CD4-positive, alpha-beta T cell treated with Interleukin-6 for 4 hours (primary cell): ENCODE measurements at regions not wholly inside any gene's neighbourhood (a gene's known extent, or its start where the extent isn't known, plus 50 kb on each side); places are given as distances from the start of the nearest gene placed in this dataset.

Experiments used
- DNase-seq: peaks from one replicate; pipeline ENCODE4 v3.0.0-alpha.2; 2020; ENCODE audit warnings: mixed read lengths

DNA sequence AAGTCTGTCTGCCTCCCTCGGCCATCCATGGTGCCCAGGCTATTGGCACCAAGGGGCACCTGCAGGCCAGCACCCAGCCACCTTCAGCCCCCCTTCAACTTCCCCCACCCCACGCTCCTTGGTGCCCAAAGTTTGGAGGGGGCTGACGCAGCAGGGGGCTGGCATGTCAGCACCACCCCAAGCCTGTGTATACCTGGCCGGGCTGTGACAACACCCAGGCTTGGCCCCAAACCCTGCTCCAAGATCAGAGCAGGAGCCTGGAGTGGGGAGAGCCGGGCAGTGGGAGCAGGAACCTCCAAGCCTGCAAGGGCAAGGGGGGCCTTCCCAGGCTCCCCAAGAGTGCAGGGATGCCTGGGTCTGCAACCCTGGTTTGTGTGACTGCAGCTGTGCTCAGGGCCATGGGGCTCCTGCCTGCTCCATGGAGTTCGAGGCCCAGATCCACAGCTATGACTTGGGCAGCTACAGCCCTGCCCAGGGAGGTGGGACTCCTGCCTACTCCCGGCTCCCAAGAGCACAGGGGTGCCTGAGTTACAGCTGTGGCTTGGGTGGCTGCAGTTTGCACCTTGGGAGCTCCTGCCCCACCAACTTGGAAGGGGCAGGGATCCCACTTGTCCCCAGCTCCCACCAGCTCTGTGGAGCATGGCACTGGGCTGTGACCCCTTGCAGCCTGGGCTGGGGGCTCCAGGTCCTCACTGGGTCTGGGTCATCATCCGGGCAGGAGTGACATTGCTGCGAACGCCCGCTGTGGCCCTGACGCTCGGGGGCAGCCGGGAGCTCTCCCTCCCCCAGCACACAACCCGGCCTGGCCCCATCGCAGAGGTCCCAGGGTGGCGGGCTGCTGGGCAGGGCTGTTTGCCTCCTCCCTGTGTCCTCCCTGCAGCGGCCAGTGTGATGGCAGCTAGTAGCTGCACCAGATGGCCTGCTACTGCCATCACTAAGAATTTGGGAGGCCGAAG lies 175.5 kb upstream of the SDK2 start:
- no peak for DNase-seq

DNA sequence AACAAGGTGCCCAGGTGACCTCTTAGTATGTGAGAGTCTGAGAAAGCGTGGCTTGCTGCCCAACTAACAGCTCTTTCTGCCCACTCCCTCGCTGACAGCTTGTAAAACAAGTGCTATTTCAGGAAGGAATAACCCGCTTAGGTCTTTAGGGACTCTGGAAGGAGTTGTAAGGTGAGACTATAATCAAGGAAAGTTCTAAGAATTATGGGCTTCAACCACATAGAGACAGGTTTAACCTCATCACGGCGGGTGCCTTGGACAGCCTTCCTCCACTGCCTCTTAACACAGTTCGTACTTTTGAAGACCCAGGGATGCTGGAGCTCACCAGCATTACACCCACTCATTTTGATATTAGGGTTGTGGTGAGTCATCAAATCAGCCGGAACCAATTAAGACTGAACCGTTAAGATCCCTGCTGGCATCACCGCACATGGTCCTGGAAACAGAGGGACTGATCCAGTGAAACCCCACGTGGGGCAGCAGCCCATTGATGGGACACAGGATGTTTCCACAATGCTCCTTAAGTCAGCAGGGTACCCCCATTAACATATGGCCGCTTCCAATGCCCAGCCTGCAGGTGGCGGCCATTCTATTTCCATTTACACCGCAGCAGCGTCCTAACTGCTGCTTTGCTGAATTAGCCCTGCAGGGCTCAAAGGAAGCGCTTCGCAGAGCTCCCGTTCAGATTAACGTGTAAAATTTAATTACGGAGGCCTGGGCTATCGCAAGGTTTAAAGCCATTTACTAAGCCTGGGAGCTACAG lies 176.6 kb upstream of the SDK2 start:
- DNase-seq, result no peak

DNA sequence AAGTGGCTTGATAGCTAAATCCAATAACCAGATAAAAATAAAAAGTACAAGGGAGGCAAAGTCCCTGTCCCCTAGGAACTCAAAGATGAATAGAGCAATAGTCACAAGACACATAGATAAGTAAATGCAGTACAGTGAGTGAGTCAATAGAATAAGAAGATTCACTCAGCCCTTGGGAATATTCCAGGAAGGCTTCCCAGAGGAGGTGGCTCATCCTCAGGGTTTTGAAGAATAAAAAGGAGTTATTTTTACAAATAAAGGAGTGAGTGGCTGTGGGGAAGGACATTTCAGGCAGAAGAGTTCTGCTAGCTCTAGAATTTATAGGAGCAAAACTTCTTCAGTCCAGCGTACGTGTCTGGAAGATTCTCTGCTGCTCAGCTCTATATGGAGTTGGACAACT lies 177.4 kb upstream of the SDK2 start:
- no peak for DNase-seq

DNA sequence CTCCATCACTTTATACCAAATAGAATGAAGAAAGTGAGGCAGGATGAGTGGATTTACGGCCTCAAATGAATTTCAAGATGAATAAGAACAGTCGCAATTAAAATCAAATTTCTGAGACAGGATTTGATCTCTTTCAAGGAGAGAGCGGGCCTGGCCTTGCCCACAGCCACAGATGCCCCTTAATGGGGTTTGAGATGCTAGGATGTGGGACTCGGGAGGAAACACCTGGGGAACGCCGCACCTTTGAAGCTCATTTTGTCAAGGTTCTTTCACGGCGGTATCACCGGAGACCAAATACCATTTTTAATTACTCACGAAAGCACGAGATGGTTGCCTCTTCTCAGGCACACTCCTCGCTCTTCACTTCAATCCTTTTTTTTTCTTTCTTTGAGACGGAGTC lies 178.1 kb upstream of the SDK2 start:
- DNase-seq, result peak; percentile 39

DNA sequence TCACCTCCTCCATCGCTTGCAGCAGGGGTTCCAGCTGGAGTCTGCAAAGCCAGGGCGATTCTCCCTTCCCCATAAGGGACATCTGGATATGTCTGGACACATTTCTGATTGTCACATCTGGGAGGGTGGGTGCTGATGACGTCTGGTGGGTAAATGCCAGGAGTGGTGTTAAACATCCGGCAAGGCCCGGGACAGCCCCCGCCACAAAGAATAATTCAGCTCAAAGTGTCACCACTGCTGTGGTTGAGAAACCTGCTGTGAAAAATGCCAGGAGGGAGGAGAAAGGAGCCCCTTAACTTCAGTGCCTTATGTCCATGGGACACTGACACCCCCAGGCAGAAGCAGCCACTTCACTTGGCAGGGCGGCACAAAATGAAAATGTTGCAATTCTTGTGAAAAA lies 179.4 kb upstream of the SDK2 start:
- no peak for DNase-seq

DNA sequence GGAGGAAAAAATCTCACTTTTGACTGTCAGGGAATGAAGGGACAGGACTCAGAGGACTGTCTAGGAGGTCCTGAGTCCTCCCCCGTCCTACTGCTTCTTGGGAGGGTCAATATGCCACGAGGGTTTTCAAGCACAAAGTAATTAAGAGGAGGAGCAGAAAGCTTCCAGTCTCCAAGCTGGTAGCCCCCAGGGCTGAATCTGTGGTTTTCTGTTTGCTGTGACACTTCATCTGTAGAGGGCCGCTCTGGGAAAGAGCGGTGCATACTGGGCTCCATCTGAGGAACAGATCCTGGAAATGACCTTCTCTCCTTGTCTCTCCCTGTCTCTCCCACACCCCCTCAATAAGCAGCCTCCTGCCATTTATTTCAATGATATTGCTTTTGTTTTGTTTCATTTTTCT lies 180.1 kb upstream of the SDK2 start:
- DNase-seq, result no peak

DNA sequence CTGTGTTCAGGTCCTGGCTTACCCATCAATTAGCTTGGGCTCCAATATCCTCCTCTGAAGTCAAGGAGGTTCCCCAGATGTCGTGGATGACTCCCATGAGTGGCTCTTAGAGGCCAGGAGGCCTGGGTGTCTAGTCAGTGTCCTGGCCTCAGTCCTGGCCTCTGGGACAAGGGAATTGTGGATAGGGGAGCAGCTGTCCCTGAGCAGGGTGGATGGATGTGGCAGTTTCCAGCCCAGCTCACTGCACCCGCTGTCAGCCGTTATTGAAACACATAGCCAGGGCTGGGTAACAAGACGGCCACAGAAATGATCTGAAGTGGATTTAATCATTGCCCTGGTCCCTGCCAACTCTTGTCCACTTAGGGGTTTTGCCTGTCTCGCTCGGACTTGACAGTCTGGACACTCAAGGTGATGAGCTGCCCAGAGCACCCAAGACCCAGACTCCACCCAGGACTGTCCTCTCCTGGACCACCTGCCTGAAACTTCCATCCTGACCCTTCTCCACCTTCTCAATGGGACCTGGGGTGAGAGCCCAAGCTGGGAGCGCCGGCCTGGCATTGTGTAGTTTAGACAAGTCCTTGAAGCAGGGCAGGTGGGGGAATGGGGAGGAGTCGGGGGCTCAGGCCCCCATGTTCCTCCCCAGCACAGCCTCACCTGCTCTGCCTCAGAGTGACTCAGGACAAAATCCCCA lies 182.1 kb upstream of the SDK2 start:
- DNase-seq, result no peak

DNA sequence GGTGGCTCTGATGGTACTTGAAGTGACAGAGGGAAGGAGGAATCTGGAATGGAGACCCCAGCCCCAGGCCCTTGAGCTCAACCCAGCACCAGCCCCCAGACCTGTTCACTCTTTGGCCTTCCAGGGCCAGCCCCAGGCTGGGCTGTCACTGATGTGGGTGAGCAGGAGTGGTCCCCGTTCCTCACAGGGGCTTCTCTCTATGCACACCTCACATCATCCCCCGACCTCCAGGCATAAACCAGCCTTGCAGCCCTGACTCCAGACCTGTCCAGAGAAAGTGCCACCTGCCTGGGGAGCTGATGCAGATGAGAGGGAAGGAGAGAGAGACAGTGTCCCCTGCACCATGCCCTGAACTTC lies 182.6 kb upstream of the SDK2 start:
- DNase-seq, result no peak

DNA sequence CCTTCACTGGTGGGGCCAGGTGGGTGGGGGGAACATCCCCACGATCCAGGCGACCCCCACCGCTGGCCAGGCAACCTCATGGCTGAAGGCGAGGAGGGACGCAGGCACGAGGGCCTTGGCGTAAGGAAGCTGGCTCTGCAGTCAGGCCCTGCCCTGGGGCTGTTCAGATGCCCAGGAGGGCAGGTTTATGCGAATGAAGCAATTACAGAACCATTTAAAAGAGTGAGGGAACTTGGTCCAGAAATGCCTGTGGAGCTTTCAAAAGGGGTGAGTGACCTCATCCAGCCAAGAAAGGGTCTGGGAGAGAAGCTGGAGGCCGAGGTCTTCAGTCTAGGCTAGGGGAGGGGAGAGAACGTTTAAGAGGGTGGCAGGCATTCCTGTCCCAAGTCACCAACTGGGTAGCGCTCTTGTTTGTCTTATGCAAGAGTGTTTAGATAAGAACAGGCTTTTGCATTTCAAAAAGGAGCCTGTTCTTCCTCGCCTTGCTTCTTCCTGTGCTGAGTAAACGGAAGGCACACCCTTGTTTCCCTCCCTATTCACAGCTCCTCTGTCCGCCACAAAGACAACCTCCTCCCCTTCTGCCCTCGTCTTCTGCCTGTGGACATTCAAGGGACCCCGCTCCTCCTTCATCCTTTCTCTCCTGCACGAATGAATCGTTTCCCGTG lies 183.5 kb upstream of the SDK2 start:
- peak; percentile 41 for DNase-seq

DNA sequence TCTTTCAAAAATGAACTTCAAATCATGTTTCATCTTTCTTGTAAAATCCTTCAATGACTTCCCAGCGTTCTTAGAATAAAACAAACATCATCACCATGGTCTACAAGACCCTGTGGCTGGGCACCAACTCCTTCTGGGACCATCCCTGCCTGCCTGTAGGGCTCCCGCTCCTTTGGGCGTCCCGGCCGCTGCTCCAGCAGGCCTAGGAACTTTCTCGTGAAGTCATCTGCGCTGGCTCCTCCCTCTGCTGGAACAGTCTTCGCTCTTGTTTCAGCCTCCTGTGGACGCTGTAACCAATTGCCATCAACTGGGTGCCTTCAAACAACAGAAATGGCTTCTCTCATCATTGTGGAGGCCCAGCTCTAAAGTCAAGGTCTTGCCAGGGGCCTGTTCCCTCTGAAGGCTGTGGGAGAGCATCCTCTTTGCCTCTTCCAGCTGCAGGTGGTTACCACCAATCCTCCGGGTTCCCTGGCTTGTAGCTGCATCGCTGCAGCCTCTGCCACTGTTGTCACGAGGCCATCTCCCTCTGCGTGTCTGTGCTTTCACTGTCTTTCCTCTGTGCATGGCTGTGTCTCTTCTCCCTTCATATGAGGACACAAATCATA lies 185.5 kb upstream of the SDK2 start:
- no peak for DNase-seq

DNA sequence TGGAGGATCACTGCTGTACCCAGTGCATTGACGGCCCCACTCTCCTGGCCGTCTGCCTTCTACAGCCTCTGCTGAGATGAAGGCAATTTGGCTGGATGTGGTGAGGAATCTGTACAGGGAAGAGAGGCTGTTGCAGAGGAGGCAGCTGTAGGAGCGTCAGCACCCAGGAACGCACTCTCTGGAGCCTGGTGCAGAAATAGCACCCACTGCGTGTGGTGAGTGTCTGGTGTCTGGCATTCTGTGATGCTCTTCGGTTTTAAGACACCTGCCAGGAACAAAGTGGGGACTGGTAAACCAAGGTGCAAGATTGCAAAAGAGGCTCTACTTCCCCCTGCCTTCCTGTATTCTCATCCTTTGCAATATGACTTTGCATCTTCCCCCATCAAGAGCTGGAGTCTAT lies 187.5 kb upstream of the SDK2 start:
- DNase-seq, result no peak

DNA sequence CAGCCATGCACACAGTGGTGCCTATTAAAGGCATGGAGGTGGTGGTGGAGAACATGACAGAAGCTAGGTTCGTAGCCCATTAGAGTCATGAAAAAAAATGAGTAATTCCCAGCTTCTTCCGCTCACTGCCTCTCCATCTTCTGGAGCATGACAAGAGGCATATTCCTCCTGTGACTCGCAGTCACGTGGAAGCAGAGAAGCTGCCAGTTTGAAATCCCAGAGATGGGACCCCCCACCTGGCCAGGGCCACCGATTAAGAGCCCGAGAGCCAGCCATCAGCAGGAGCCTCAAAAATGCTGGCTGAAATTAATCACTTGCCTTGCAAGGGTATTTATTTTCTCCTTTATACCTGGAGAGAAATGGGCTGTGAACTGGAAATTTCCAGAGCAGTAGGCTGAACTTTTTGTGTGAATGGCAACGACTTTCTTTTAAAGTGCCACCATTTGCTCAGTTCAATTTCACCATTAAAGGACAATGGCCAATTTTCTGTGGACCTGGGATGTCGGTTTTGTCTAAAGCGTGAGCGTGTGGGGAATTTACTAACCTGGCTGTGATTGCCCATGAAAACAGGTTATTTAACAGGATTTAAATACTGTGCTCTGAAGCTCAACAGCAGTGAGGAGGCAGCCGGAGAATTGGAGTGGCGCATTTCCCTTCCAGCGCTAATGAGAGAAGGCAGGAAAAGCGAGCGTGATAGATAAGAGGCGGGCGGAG lies 189.7 kb upstream of the SDK2 start:
- DNase-seq, result no peak

DNA sequence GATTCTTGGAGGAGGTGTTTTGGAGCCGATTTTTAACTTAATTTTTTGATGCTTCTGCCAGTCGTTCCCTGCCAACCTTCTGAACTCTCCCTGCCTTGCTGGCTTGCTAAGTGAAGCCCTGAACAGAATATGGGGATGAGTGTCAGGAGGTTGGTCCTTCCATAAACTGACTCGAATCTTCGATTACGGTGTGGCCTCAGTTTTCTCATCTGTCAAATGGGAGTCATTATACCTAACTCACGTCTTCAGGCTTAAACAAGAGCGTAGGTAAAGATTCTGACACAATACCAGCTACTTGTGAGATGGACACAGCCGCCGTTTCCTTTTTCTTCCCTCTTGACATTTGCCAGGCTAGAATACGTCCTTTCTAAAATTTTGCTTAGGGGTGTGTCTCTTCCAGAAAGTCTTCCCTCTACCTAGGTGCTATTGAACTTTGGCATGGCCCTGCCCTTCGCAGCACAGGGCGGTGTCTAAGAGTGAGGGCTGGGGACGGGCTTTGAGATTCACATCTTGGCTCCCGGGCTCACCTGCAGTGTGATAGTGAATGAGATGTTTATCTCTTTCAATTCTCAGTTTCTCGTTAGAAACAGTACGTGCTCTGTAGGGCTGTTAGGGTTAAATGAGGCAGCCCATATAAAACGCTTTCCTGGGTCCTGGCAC lies 190.6 kb upstream of the SDK2 start:
- DNase-seq, result no peak

DNA sequence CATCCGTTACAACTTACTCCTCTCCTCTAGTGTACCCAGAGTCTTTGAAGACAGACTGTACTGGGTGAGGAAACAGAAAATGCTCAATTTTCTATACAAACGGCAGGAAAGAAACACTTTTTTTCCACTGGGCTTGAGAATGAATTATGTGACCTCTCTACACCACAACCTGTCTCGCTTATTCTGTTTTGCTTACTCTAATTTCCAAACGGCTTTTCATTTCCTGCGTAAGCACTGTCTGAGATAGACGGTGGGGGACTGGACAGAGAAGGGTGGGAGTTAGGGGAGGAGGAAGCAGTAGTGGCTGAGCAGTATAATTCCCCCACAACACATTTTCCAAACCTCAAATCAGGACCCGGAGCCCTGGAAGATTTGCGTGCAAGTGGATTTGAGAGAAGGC lies 191.4 kb upstream of the SDK2 start:
- no peak for DNase-seq

DNA sequence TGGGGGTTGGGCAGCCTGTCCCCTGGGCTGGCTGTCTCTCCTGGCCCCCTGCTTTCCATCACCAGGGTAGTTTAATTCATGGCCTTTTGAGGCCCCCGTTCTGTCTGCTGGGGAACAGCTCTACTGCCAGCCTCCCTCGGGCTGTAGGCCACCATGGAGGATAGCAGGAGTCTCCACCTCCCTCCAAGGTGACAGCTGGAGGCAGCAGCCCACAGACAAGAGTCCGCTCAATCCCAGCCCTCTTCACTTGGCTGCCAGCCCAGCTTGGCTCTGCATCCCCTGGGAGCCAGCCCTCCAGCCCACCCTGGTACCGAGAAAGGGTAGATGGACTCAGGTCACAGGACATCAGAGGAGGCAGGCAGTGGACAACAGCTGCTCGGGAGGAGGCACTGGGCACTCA lies 194.6 kb upstream of the SDK2 start:
- no peak for DNase-seq

DNA sequence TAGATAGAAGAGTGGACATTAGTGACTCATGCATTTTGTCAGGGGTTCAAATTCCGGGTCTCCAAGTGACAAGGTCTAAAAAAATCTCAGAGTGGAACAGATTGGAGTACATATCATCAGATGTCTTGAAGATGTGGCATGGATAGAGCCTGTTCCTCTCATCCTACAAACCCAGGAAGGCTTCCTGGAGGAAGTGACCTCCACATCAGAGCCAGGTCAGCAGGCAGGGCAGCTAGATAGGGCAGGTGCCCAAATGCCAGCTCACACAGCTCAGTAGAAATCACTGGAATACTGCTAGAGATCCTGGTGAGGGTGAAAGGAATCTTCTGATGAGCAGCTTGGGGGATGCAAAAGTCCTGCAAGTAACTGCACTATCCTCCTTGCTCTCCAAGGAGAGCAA lies 196.6 kb upstream of the SDK2 start:
- no peak for DNase-seq

DNA sequence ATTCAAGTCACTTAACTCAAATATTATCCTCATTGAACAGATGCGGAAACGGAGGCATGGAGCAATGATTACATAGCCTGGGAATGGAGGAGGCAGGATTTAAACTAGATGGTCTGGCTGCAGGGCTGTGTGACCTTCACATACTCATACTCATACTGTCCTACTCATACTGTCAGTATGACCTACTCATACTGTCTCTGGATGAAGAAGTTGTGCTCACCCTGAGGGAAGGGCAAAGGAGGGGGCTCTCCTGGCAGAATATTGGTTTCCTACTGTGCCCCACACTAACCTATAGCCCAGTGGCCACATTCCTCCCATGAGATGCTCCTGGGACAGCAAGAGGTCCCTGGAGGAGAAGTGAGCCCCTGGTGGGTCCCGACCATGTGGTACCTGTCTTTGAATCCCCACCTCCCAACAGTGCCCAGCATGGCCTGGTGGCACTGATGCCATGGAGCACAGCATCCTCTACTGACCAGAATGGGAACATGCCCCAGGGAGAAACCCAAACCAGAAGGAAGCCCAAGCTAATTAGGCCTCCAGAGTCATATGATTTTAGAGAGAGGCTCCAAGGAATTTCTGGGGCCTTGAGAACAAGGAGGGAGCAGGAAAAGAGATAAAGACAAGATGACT lies 197.3 kb upstream of the SDK2 start:
- DNase-seq, result peak; percentile 33

DNA sequence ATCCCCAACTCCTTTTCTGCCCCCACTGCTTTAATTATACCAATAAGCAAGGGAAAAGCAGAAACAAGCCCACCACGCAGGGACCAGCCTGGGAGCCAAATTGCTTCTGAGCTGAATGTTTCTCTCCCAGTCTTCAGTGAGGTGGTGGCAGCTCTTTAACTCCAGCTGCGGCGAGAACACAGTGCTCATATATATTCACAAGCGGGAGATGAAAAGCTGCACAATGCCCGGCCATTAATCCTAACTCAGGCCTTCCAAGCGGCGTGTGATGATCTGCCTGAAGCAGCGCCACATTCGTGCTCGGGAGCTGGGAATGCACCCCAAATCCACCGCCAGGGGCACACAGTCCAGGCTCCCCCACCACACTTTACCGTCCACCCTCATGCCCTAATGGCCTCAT lies 203.7 kb upstream of the SDK2 start:
- DNase-seq, result no peak

DNA sequence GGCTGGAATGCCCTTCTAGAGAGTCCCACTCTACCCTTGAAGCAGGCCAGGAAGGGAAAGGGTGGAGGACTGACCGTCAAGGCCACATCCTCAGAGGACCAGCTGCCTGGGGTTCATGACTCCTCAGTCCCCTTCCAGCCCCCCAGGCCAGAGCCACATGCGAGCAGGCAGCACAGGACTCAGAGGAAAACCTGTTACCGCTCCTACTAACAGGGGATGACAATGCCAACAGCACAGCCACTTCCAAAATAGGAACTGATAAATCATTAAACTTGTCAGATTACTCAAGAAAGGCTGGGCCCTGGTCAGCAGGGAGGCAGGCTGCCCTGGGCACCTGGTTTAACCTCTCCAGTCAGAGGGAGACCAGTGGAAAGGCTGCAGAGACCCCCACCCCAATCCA lies 206.2 kb upstream of the SDK2 start:
- DNase-seq, result no peak

DNA sequence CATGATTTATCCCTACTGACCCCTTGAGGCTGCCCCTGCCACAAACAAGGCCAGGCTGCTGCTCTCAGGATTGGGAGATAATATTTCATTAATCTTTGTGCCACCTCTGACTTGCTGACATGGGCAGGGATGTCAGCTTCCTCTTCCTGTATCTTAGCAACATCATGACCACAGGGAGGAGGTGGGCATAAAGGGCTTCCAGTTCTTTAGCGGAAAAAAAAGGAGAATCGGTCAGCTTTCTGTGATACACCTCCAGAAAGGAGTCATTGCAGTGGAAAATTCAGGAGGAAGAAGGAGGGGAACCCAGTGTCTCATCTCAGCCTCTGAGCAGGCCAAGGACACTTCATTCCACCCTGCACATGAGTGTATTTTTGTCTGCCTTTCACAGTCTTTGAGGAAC lies 206.8 kb upstream of the SDK2 start:
- no peak for DNase-seq

DNA sequence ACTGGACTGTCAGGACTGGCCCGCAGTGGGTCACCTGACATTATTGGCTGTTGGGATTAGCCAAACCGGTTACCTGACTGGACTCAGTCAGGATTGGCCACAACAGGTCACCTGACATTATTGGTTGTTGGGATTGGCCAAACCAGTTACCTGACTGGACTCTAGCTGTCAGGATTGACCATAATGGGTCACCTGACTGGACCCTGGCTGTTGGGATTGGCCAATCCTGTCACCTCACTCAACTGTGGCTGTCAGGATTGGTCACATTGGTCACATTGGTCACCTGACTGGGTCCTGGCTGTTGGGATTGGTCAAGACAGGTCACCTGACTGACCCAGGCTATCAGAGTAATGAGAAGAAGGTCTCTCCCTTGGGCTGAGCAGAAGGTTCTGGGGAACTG lies 207.7 kb upstream of the SDK2 start:
- DNase-seq, result no peak
